Hepatic stellate cell (primary cell): ENCODE measurements at regions not wholly inside any gene's neighbourhood (a gene's known extent, or its start where the extent isn't known, plus 50 kb on each side); places are given as distances from the start of the nearest gene placed in this dataset.

Experiments used
- DNase-seq: peaks from one replicate; pipeline ENCODE4 v3.0.0; 2011; ENCODE audit warnings: low spot score

- no peak for DNase-seq
These were observed 1021.4 kb downstream of the BRD1 start for GRCh38 chr22:48806227-48806781.

DNA sequence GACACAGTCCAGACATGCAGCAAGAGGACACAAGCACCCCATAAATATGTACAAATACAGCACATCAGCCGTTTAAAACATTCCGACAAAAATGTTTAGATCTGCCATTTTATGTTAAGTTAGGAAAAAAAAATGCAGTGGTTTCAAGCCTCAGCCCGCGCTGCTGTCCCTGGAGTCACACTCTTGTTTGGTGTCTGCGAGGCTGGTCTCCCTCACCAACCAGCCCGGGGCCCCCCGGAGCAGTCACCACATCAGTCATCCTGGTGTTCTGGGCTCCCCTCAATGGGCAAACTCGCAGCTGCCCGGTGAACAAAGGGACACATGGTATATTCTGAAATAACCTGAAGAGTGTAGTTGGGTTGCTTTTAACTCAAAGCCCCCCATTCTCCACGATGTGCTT, 1022.2 kb downstream of the BRD1 start:
- no peak for DNase-seq

- no peak for DNase-seq
These were observed 1022.8 kb downstream of the BRD1 start for GRCh38 chr22:48804811-48805301.

DNA sequence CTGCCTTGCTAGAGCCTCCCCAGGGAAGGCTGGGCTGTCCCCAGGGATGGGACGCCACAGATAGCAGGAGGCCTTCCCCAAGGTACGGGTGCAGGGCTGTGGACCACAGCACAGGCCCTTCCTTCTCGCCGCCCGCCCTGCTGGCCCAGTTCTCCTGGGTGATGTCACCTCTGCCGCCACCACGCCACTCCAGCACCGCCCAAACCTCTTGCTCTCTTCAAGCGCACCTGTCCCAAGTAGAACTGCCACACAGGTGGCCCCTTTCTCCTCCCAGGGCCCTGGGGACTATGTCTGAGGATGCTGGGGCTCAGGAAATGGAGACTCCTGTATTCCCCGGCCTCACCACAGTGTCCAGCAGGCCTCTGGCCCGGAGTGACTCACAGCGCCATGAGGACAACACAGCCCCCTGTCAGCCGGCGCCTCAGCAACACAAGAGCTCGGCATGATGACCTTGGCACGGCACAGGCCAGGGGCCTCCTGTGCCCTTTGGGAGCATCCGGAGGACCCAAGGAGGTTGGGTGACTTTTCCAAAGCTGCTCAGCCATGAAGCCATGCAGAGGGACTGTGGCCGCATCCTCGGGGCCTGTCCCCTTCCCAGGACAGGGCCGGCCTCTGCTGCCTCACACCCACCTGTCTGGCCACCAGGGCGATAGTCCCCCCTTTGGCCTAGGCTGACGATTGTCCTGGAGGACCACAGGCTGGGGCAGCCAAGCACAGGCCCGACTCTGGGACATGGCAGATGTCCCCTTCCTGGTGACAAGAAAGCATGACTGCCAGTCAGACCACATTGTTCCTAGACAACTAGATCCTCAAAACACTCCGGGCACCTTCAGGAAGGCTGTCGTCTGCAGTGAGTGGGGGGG, 1023.5 kb downstream of the BRD1 start:
- DNase-seq = no peak

DNA sequence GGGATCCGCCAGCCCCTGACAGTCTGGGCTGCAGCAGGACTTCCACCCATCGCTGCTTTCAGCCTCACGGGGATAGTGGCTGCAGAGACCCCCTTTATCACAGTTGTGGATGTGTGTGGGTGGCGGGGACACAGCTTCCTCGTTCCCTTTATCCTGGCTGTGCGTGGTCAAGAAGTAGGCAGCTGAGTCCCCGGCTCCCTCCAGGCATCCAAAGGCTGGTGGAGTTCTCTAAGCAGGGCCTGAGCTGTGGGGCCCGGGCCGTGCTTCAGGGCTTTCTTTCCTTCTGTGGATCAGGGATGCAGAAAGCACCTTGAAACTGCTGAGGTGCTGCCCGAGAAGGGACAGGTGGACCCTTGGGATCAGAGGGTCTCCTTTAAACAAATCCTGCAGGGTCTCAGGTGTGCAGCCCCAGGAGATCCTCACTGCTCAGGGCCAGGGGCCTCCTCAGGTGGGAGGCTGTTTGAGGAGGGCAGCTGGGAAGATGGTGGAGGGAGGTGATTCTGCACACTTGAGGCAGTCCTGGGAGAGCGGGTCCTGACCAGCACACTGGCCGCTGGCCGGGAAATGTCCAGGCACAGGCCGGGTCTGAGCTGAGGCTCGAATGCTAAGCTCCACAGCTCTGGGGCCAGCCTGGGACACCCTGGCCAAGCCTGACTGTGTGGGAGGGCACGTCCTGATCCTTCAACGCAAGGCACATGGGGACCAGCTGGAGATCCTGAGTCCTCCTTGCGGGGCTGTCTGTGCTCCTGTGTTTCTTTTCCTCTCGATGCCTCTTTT, 1024.3 kb downstream of the BRD1 start:
- DNase-seq = no peak

DNA sequence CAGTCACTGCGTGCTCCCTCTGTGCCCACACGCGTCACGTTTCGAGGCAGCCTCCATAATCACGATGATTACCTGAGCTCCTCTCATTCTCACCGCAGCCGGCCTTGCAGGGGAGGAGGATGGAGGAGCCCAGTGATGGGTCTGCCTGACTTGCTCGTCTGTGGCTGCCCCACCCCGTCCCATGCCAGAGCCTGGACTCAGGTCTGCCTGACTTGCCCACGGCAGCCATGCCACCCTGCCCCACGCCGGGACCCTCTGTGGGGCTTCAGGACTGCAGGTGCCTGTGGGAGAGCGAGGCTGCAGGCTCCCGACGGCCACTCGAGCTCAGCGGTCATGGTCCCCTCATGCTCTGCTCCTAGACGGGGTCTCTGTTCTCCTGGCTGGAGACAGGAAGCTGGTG, 1025.1 kb downstream of the BRD1 start:
- no peak for DNase-seq

DNA sequence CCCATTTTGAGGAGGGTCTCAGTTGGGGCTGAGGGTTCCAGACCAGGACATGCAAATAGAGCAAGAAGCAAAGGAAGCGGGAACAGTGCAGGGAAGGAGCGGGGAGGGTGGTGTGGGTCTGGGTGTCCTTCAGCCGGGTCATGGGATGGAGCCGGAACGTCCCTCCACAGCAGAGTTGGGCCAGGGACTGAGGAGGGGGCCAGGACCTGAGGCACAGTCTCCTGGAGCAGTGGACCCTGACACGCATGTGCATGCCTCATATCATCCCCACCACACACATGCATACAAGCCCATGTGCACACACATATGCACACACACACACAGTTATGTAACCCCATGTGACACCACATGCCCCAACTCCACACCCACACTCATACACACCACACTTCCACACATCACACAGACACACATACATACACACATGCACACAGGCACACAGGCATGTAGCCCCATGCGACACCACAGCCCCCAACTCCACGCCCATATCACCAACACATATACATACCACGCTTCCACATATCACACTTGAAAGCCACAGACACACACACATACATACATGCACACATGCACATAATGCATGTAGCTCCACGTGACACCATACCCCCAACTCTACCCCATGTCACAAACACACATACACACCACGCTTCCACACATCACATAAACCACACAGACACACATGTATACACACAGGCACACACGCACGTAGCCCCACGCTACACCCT, 1026.6 kb downstream of the BRD1 start:
- no peak for DNase-seq

- no peak for DNase-seq
These were observed 1027.4 kb downstream of the BRD1 start for GRCh38 chr22:48800036-48800885.

GRCh38 chr22:48799227-48799970, 1028.3 kb downstream of the BRD1 start:
- no peak for DNase-seq

DNA sequence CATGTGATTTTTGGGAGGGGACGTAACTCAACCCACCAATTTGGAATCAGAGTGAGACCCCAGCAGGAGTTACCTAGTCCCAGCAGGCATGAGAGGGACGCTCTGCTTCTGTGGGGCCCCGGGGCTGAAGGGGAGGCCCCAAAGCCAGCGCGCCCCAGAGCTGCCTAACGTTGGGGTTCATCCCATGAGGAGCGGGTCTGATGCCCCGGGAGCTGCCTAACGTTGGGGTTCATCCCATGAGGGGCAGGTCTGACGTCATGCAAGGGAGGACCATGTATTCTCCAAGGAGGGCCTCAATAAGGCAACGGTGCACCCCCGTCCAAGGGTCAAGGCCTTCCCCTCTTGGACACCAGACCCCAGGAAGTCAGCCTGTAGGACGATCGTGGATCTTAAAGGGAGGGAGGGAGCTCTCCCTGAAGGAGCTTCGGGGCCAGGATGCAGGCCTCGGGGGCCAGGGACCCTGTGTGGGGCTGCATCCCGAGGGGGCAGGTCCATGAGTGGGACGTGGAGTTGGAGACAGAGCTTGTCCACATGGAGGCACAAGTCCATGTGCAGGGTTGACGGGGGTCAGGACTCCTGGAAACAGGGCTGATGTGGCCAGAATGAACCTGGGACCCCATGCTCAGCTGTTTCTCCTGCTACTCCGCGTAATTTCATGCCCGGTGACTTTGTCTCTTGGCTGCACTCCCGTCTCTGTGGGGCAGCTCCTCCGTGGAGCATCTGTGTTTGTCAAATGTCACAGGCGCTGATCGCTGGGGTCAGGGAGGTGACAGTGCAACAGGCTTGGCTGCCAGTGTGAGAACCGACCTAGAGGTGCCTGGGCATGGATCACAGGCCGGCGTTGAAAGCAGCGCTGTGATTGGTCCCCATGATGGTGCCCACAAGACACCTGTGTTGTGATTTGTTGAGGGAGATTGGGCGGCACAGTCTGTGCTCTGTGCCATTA, 1029.1 kb downstream of the BRD1 start:
- DNase-seq = no peak

GRCh38 chr22:48797731-48798130, 1029.9 kb downstream of the BRD1 start:
- no peak for DNase-seq

DNA sequence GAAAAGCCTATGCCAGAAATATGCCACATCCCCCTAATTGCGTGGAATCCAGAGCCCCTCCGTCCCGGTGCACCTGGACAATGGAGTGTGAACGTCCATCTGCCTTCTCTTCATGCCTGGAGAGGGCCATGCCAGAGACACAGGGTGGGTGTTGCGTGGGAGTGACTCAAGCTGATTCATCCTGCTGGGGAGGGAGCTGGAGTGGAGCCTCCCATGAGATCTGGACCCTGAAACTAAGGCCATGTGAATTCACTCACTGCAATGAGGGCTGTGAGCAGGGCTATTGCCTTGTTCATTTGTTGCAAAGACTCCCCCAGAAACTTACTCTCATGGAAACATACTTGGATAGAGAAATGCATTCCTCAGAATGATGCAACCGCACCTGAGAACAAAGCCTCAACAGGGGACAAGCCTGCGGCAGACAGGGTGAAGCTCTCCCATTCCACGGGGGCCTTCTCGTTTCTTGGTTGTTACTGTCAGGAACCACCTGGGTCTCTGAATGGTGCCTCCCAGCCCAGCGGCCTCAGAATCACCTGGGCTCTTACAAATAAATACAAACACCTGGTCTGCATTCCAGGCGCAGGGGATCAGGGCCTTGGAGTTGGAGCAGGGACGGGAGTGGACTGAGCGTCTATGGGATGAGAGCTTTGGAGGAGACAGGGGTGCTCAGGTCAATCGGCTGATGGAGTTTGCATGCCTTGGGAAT, 1031.2 kb downstream of the BRD1 start:
- no peak for DNase-seq

DNA sequence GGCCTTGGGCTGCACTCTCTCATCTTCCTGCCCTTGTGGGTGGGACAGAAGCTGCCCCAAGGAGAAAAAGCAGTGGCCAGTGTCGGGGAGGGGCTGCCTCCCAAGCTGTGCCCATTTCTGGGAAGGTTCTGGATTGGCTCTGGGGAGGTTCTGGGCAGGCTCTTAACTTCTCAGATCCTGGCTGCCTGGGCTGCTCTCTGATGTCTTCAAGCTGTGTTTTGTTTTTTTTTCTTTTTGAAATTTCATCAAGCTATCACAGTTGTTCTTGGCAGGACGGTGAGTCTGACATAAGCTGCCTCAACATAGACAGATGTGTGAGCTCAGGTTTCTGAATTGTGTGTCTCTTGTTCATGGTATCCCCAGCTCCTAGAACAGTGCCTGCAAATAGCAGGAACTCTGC, 1032.0 kb downstream of the BRD1 start:
- no peak for DNase-seq

- DNase-seq = no peak
These were observed 1032.8 kb downstream of the BRD1 start for GRCh38 chr22:48794906-48795305.

DNA sequence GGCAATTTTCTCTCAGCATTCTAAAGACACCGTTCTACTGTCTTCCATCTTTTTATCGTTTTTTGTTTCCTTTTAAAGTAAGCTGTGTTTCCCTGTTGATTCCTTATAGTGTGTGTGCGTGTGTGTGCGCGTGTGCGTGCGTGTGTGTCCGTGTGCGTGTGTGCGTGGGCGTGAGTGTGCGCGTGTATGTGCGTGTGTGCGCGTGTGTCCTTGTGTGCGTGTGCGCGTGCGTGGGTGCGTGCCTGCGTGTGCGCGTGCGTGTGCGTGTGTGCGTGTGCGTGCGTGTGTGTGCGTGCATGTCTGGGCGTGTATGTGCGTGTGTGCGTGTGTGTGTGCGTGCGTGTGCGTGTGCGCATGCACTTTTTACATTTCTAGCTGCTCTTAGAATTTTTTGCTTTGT, 1033.7 kb downstream of the BRD1 start:
- no peak for DNase-seq

- no peak for DNase-seq
These were observed 1041.0 kb downstream of the BRD1 start for GRCh38 chr22:48786679-48786996.

DNA sequence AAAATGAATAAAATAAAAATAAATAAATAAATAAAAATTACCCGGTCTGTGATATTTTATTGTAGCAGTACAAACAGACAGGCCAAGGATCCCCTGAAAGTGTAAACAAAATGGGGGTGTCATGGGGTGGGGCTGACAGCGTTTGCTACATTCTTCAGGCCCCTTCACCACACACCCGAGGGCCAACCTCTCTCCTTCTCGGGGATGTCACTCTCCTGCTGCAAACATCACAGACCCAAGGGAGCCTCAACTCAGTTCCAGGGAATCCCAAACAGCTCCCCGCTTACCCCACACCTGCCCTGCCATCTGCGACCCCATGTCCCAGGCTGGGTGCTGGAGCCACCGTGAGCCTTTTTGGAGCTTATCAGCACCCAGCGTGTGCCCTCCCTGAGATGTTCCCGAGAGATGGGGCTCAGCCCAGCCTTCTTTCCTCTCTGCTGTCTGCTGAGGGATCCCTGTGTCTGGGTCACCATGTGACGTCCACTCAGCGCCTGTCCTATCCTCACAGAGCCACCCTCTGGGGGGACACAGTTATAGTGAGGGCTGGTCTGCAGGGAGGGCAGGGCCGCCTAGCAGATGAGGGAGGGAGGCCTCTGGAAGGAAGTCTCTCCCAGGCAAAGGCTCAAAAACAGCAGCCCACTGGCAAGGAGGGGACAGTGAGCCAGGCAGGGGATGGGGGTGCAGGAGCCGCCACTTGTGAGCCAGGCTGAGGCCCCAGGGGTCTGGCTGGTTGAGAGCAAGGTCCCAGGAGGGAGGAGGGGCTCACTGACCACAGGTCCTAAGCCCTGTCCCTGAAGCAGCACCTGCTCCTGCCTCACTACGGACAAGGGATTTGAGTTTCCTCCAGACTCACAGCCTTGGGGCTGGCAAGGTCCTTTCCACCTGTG, 1041.6 kb downstream of the BRD1 start:
- DNase-seq = no peak
